Mucosa of rectum (tissue), 2 donors: ENCODE measurements at regions not wholly inside any gene's neighbourhood (a gene's known extent, or its start where the extent isn't known, plus 50 kb on each side); places are given as distances from the start of the nearest gene placed in this dataset.

ENCODE experiments used
- H3K27ac ChIP-seq, 2 donors: one replicate each; pipeline ENCODE4 v1.7.0; 2013; ENCODE audit warnings: inconsistent platforms in 2 of 2, low read depth in 2 of 2, low read length in 2 of 2
- H3K27me3 ChIP-seq, 2 donors: one replicate each; pipeline ENCODE4 v1.7.0; 2013; ENCODE audit warnings: low read length in 2 of 2; ENCODE audit not compliant: control insufficient read depth in 2 of 2, insufficient read depth in 2 of 2
- H3K36me3 ChIP-seq, 2 donors: one replicate each; pipeline ENCODE4 v1.7.0; 2013; ENCODE audit warnings: low read length in 2 of 2; ENCODE audit not compliant: control insufficient read depth in 2 of 2, insufficient read depth in 2 of 2
- H3K4me1 ChIP-seq, 2 donors: one replicate each; pipeline ENCODE4 v1.7.0; 2013; ENCODE audit warnings: low read length in 2 of 2, mild to moderate bottlenecking in 1 of 2; ENCODE audit not compliant: control insufficient read depth in 2 of 2, insufficient read depth in 2 of 2
- H3K4me3 ChIP-seq, 2 donors: one replicate each; pipeline ENCODE4 v1.7.0; 2013; ENCODE audit warnings: low read length in 2 of 2
- H3K9ac ChIP-seq, 2 donors: one replicate each; pipeline ENCODE4 v1.7.0; 2013; ENCODE audit warnings: low read length in 2 of 2, low read depth in 1 of 2, mild to moderate bottlenecking in 1 of 2
- H3K9me3 ChIP-seq, 2 donors: one replicate each; pipeline ENCODE4 v1.7.0; 2013; ENCODE audit warnings: low read length in 2 of 2; ENCODE audit not compliant: control insufficient read depth in 2 of 2
- donor health status: healthy.
- donor health status: Normal muscosa, but diverticular disease.

GRCh38 chr2:152870239-152870638 lies 151.8 kb downstream of the ARL6IP6 start:
- Histone ChIP-seq H3K9ac (no peak overlapping the region), H3K36me3 (no peaks in the 10 kb centered on the region), H3K4me1 (no peaks in the 10 kb centered on the region), H3K9me3 (no peaks in the 10 kb centered on the region), H3K4me3 (no peak overlapping the region), H3K27ac (no peak overlapping the region), H3K27me3 (no peaks in the 10 kb centered on the region)

GRCh38 chr2:152867397-152867796 lies 149.0 kb downstream of the ARL6IP6 start:
- no peaks in the 10 kb centered on the region for H3K4me1 ChIP-seq
- no peak overlapping the region for H3K27ac ChIP-seq
- H3K9me3 ChIP-seq: no peaks in the 10 kb centered on the region
- no peaks in the 10 kb centered on the region for H3K36me3 ChIP-seq
- H3K4me3 ChIP-seq: no peak overlapping the region
- H3K9ac ChIP-seq: no peak overlapping the region
- H3K27me3 ChIP-seq: no peaks in the 10 kb centered on the region

GRCh38 chr2:152864601-152865149 lies 146.3 kb downstream of the ARL6IP6 start:
- H3K36me3 ChIP-seq: no peaks in the 10 kb centered on the region

GRCh38 chr2:152863826-152864225 lies 145.4 kb downstream of the ARL6IP6 start:
- no peaks in the 10 kb centered on the region for H3K36me3 ChIP-seq
- no peak overlapping the region for H3K4me3 ChIP-seq

More at GRCh38 chr2:152864601-152865149, 146.3 kb downstream of the ARL6IP6 start:
- Histone ChIP-seq H3K4me3 (no peak overlapping the region), H3K27me3 (no peaks in the 10 kb centered on the region), H3K9ac (no peak overlapping the region), H3K9me3 (no peaks in the 10 kb centered on the region), H3K4me1 (no peaks in the 10 kb centered on the region), H3K27ac (no peak overlapping the region)

GRCh38 chr2:152861349-152861942 lies 143.0 kb downstream of the ARL6IP6 start:
- Histone ChIP-seq H3K9ac (no peak overlapping the region), H3K27me3 (no peaks in the 10 kb centered on the region), H3K4me3 (no peak overlapping the region), H3K9me3 (no peaks in the 10 kb centered on the region), H3K36me3 (no peaks in the 10 kb centered on the region), H3K27ac (no peak overlapping the region), H3K4me1 (no peaks in the 10 kb centered on the region)

More at GRCh38 chr2:152863826-152864225, 145.4 kb downstream of the ARL6IP6 start:
- Histone ChIP-seq H3K27me3 (no peaks in the 10 kb centered on the region), H3K9ac (no peak overlapping the region), H3K4me1 (no peaks in the 10 kb centered on the region), H3K9me3 (no peaks in the 10 kb centered on the region), H3K27ac (no peak overlapping the region)

- Histone ChIP-seq H3K4me3 (no peak overlapping the region), H3K9ac (no peak overlapping the region), H3K27ac (no peak overlapping the region), H3K36me3 (no peaks in the 10 kb centered on the region), H3K4me1 (no peaks in the 10 kb centered on the region), H3K27me3 (no peaks in the 10 kb centered on the region), H3K9me3 (no peaks in the 10 kb centered on the region)
Measured at GRCh38 chr2:152858594-152859265, 140.3 kb downstream of the ARL6IP6 start.

- Histone ChIP-seq H3K27me3 (no peaks in the 10 kb centered on the region), H3K27ac (no peak overlapping the region), H3K9me3 (no peaks in the 10 kb centered on the region), H3K9ac (no peak overlapping the region), H3K4me3 (no peak overlapping the region), H3K36me3 (no peaks in the 10 kb centered on the region), H3K4me1 (no peaks in the 10 kb centered on the region)
Measured at GRCh38 chr2:152846697-152847470, 128.5 kb downstream of the ARL6IP6 start.

- Histone ChIP-seq H3K9me3 (no peaks in the 10 kb centered on the region), H3K27ac (no peak overlapping the region), H3K4me1 (no peaks in the 10 kb centered on the region), H3K9ac (no peak overlapping the region), H3K4me3 (no peak overlapping the region), H3K36me3 (no peaks in the 10 kb centered on the region), H3K27me3 (no peaks in the 10 kb centered on the region)
Measured at GRCh38 chr2:152835674-152836073, 117.3 kb downstream of the ARL6IP6 start.

- Histone ChIP-seq H3K4me1 (no peaks in the 10 kb centered on the region), H3K27ac (no peak overlapping the region), H3K27me3 (no peaks in the 10 kb centered on the region), H3K36me3 (no peaks in the 10 kb centered on the region), H3K9me3 (no peaks in the 10 kb centered on the region), H3K9ac (no peak overlapping the region), H3K4me3 (no peak overlapping the region)
Measured at GRCh38 chr2:152827944-152828343, 109.5 kb downstream of the ARL6IP6 start.
